ENCODE measurements at regions not wholly inside any gene's neighbourhood (a gene's known extent, or its start where the extent isn't known, plus 50 kb on each side); places are given as distances from the start of the nearest gene placed in this dataset.

GRCh38 chr4:144363890-144364289, 223.4 kb upstream of the GYPA start:
- no peak overlapping the region for H3K4me3 ChIP-seq (replicated peaks; ENCODE audit: low read depth, low read length)
- no peaks in the 10 kb centered on the region for H3K36me3 ChIP-seq (ENCODE audit: control insufficient read depth, insufficient read depth, low read length)
- no peak for TF ChIP-seq CTCF (IDR thresholded peaks at IDR 0.05; ENCODE audit: insufficient read depth, low read length, poor library complexity, severe bottlenecking)
- DNase-seq (ENCODE audit: extremely low read depth, insufficient read length): no peak
- H3K27me3 ChIP-seq (replicated peaks; ENCODE audit: control insufficient read depth, insufficient read depth, low read length): no peaks in the 10 kb centered on the region; the same call in 1 of the 2 replicates

- Histone ChIP-seq H3K4me3 (replicated peaks; ENCODE audit: low read depth, low read length) (no peak overlapping the region), H3K27me3 (replicated peaks; ENCODE audit: control insufficient read depth, insufficient read depth, low read length) (no peaks in the 10 kb centered on the region; the same call in 1 of the 2 replicates), H3K36me3 (ENCODE audit: control insufficient read depth, insufficient read depth, low read length) (no peaks in the 10 kb centered on the region)
- DNase-seq (ENCODE audit: extremely low read depth, insufficient read length): no peak
- TF ChIP-seq CTCF (IDR thresholded peaks at IDR 0.05; ENCODE audit: insufficient read depth, low read length, poor library complexity, severe bottlenecking): no peak
These were observed 225.9 kb upstream of the GYPA start for GRCh38 chr4:144366425-144366824.

GRCh38 chr4:144371485-144371884, 231.0 kb upstream of the GYPA start:
- TF ChIP-seq CTCF (IDR thresholded peaks at IDR 0.05; ENCODE audit: insufficient read depth, low read length, poor library complexity, severe bottlenecking): no peak
- H3K27me3 ChIP-seq (replicated peaks; ENCODE audit: control insufficient read depth, insufficient read depth, low read length): no peaks in the 10 kb centered on the region
- H3K36me3 ChIP-seq (ENCODE audit: control insufficient read depth, insufficient read depth, low read length): no peaks in the 10 kb centered on the region
- DNase-seq (ENCODE audit: extremely low read depth, insufficient read length): no peak
- H3K4me3 ChIP-seq (replicated peaks; ENCODE audit: low read depth, low read length): no peak overlapping the region

GRCh38 chr4:144374065-144374464, 233.5 kb upstream of the GYPA start:
- Histone ChIP-seq H3K27me3 (replicated peaks; ENCODE audit: control insufficient read depth, insufficient read depth, low read length) (no peaks in the 10 kb centered on the region), H3K4me3 (replicated peaks; ENCODE audit: low read depth, low read length) (no peak overlapping the region), H3K36me3 (ENCODE audit: control insufficient read depth, insufficient read depth, low read length) (no peaks in the 10 kb centered on the region)
- no peak for TF ChIP-seq CTCF (IDR thresholded peaks at IDR 0.05; ENCODE audit: insufficient read depth, low read length, poor library complexity, severe bottlenecking)
- DNase-seq (ENCODE audit: extremely low read depth, insufficient read length): peak; percentile 65

GRCh38 chr4:144376866-144377265, 236.3 kb upstream of the GYPA start:
- no peak for TF ChIP-seq CTCF (IDR thresholded peaks at IDR 0.05; ENCODE audit: insufficient read depth, low read length, poor library complexity, severe bottlenecking)
- Histone ChIP-seq H3K27me3 (replicated peaks; ENCODE audit: control insufficient read depth, insufficient read depth, low read length) (no peaks in the 10 kb centered on the region), H3K36me3 (ENCODE audit: control insufficient read depth, insufficient read depth, low read length) (no peaks in the 10 kb centered on the region), H3K4me3 (replicated peaks; ENCODE audit: low read depth, low read length) (no peak overlapping the region)
- no peak for DNase-seq (ENCODE audit: extremely low read depth, insufficient read length)

- DNase-seq (ENCODE audit: extremely low read depth, insufficient read length): no peak
- no peaks in the 10 kb centered on the region for H3K27me3 ChIP-seq (replicated peaks; ENCODE audit: control insufficient read depth, insufficient read depth, low read length)
- no peaks in the 10 kb centered on the region for H3K36me3 ChIP-seq (ENCODE audit: control insufficient read depth, insufficient read depth, low read length)
- no peak for TF ChIP-seq CTCF (IDR thresholded peaks at IDR 0.05; ENCODE audit: insufficient read depth, low read length, poor library complexity, severe bottlenecking)
- H3K4me3 ChIP-seq (replicated peaks; ENCODE audit: low read depth, low read length): no peak overlapping the region
These were observed 243.9 kb upstream of the GYPA start for GRCh38 chr4:144384408-144384807.

Measured in GM06990 (cell line).